Kidney epithelial cell (primary cell): ENCODE measurements at regions not wholly inside any gene's neighbourhood (a gene's known extent, or its start where the extent isn't known, plus 50 kb on each side); places are given as distances from the start of the nearest gene placed in this dataset.

Experiments
- DNase-seq: peaks from one replicate; pipeline ENCODE4 v3.0.0-alpha.2; 2010; ENCODE audit warnings: low read depth
- H3K27me3 ChIP-seq: 2 replicates; pipeline ENCODE4 v1.6.0; 2011; ENCODE audit warnings: low read length; ENCODE audit not compliant: control insufficient read depth, insufficient read depth
- H3K36me3 ChIP-seq: 2 replicates; pipeline ENCODE4 v1.5.1; 2011; ENCODE audit warnings: low read length; ENCODE audit not compliant: control insufficient read depth, insufficient read depth
- H3K4me3 ChIP-seq: 2 replicates; pipeline ENCODE4 v1.5.1; 2011; ENCODE audit warnings: low read depth, mild to moderate bottlenecking, control low read depth, low read length
- TF ChIP-seq, protein P1 (sequence below): IDR thresholded peaks from 2 replicates; pipeline ENCODE4 v1.5.1; 2011; ENCODE audit warnings: mild to moderate bottlenecking, moderate library complexity, low read length, control low read depth, inconsistent platforms; ENCODE audit not compliant: insufficient read depth, poor library complexity, severe bottlenecking

DNA sequence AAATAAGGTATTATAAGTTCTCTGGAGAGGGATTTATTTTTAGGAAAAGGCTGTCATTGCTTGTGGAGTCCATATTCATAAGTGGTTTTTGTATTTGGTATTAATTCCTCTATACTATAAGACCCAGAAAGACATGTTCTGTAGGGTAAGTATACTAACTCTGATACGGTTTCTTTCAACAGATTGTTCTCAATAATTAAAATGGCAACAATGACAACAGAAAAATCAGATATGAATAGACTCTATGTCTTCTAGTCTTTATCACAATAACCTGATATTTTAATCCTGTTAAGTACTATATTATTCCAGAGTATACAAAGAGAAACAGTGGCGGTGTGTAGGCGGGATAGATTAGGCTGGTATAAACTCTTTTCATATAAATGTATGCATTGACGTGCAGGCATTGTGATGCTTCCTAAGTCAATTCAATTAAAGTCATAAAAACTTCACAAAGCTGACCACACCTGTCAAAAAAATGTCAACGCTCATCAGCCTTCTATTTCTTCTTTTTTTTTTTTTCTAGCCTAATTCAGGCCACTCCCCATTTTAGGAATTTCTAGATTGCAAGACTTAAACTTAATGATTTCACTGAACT, 150.4 kb downstream of the TRIML1 start:
- TF ChIP-seq, protein P1, sequence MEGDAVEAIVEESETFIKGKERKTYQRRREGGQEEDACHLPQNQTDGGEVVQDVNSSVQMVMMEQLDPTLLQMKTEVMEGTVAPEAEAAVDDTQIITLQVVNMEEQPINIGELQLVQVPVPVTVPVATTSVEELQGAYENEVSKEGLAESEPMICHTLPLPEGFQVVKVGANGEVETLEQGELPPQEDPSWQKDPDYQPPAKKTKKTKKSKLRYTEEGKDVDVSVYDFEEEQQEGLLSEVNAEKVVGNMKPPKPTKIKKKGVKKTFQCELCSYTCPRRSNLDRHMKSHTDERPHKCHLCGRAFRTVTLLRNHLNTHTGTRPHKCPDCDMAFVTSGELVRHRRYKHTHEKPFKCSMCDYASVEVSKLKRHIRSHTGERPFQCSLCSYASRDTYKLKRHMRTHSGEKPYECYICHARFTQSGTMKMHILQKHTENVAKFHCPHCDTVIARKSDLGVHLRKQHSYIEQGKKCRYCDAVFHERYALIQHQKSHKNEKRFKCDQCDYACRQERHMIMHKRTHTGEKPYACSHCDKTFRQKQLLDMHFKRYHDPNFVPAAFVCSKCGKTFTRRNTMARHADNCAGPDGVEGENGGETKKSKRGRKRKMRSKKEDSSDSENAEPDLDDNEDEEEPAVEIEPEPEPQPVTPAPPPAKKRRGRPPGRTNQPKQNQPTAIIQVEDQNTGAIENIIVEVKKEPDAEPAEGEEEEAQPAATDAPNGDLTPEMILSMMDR: no peak
- no peak overlapping the region for H3K4me3 ChIP-seq
- H3K36me3 ChIP-seq: no peaks in the 10 kb centered on the region
- H3K27me3 ChIP-seq: no peaks in the 10 kb centered on the region
- no peak for DNase-seq

DNA sequence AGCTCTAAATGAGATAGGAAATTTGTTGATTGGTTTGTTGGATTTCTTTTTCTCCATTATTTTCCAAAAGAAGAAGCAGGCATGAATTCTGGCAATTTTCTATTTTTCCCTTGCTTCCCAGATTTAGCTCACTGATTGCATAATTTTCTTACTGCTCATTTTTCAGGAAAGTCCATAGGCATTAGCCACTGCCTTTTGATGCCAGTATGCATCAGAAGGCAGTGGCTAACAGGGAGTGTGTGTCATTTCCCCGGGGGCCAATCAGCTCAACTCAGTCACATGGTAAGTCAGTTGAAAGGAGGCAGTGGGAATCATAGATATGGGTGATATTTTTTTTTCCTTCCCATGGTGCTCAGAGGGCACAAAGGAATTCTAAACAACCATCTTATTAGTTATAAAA, 156.7 kb downstream of the TRIML1 start:
- peaks cover 1% of the 10 kb centered on the region for H3K36me3 ChIP-seq
- no peak for DNase-seq

DNA sequence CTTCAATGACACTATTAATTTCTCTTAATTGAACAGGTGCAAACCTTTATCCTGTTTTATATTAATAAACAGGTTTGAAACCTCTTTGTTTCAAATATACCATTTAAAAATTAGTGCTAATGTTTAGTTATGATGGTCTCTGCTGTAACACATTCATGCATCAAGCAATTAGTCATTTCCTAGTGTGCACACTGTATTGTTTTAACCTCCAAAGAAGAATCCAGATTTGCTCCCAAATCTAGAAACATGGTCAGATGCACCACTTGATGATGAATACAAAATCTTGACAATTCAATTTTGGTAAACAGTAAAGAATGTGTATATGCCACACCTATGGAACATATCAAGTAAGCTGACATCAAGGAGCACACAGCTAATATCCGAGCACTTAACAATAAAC, 157.1 kb downstream of the TRIML1 start:
- no peaks in the 10 kb centered on the region for H3K27me3 ChIP-seq
- TF ChIP-seq, protein P1: no peak
- DNase-seq: no peak
- H3K36me3 ChIP-seq: peaks cover 1% of the 10 kb centered on the region
- H3K4me3 ChIP-seq: no peak overlapping the region

More for the DNA sequence above, 156.7 kb downstream of the TRIML1 start:
- Histone ChIP-seq H3K27me3 (no peaks in the 10 kb centered on the region), H3K4me3 (no peak overlapping the region)
- TF ChIP-seq, protein P1: no peak

DNA sequence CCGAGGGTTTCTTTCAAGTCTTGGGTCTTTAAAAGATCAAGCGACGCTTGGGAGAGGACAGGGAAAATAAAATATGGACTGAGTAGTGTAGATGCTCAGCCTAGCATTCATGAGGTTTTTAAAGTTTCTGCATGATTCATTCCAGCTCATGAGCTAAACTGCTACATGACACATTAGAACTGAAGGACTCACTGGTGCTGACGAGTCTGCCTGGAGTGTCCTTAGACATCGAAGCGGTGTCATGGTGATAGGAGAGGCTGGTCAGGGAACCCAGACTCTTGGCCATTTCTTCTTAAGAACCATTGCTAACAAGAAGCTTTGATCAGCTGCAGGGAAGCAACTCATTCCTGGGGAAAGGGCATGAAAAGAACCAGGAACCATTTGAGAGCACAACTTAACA, 158.6 kb downstream of the TRIML1 start:
- TF ChIP-seq, protein P1: no peak
- H3K36me3 ChIP-seq: peaks cover 1% of the 10 kb centered on the region
- H3K27me3 ChIP-seq: no peaks in the 10 kb centered on the region
- no peak overlapping the region for H3K4me3 ChIP-seq
- peak; percentile 23 for DNase-seq

DNA sequence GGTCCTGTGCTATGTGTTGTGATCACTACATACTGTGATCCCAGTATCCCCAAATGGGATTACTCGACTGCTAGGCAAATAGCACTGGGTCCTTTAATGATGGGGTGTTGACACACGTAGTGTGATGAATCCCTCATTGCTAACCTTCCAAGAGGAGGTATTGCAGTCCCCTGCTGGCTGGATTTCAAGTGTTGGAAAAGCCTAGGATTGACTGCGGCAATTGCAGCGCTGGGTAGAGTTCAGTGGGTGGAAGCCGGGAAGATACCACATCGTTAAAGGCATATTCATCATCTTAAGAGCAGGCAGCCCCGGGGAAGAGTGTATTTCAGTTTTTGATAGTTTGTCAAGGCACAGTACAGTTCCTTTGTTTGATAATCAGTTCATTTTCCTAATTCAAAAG, 159.9 kb downstream of the TRIML1 start:
- Histone ChIP-seq H3K27me3 (no peaks in the 10 kb centered on the region), H3K4me3 (no peak overlapping the region), H3K36me3 (peaks cover 1% of the 10 kb centered on the region)
- no peak for DNase-seq
- TF ChIP-seq, protein P1: no peak

DNA sequence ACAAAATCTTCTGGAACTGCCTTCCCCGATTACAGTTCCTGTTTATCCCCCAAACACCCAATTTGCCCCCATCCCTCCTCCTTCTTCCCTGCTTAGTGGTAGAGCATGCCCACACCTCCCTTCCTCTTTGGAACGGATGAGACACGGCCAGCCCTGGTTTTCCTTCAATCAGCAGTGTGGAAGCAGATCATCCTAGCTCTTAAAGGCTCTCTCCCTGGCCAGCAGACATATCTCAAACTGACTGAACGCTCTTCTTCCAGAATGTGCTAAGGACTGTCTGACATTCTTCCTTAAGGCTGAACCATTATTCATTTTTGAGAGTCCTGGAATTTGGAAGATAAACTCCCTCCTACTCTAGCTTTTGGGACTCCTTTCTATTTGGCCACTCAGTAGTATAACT, 161.1 kb downstream of the TRIML1 start:
- H3K27me3 ChIP-seq: no peaks in the 10 kb centered on the region
- no peak for DNase-seq
- H3K4me3 ChIP-seq: no peak overlapping the region
- peaks cover 1% of the 10 kb centered on the region for H3K36me3 ChIP-seq
- TF ChIP-seq, protein P1: no peak
